Osteocyte (in vitro differentiated cells): ENCODE measurements at regions not wholly inside any gene's neighbourhood (a gene's known extent, or its start where the extent isn't known, plus 50 kb on each side); places are given as distances from the start of the nearest gene placed in this dataset.

ENCODE experiments used
- DNase-seq: peaks from one replicate; pipeline ENCODE4 v3.0.0; 2021; ENCODE audit warnings: mixed read lengths; ENCODE audit not compliant: unreplicated experiment; ENCODE audit errors: extremely low spot score
- H3K27ac Mint-ChIP-seq: one replicate; pipeline ENCODE4 v1.8.0; 2021; ENCODE audit warnings: mild to moderate bottlenecking, mixed read lengths; ENCODE audit not compliant: unreplicated experiment
- H3K27me3 Mint-ChIP-seq: one replicate; pipeline ENCODE4 v1.8.0; 2021; ENCODE audit warnings: mixed read lengths; ENCODE audit not compliant: unreplicated experiment
- H3K36me3 Mint-ChIP-seq: one replicate; pipeline ENCODE4 v1.8.0; 2021; ENCODE audit warnings: mixed read lengths; ENCODE audit not compliant: unreplicated experiment
- H3K4me1 Mint-ChIP-seq: one replicate; pipeline ENCODE4 v1.8.0; 2021; ENCODE audit warnings: mixed read lengths; ENCODE audit not compliant: unreplicated experiment
- H3K4me3 Mint-ChIP-seq: one replicate; pipeline ENCODE4 v1.8.0; 2021; ENCODE audit warnings: mild to moderate bottlenecking, moderate library complexity, mixed read lengths; ENCODE audit not compliant: unreplicated experiment
- H3K9me3 Mint-ChIP-seq: one replicate; pipeline ENCODE4 v1.8.0; 2021; ENCODE audit warnings: mixed read lengths; ENCODE audit not compliant: unreplicated experiment
- TF ChIP-seq, protein P1 (sequence below): fragments of 200-600 bp; sonication (generic); IDR thresholded peaks from 2 replicates; pipeline ENCODE4 v1.5.0; 2021; ENCODE audit warnings: antibody characterized with exemption, mild to moderate bottlenecking, moderate library complexity

GRCh38 chr18:76219023-76219422, 276.0 kb downstream of the ZNF516 start:
- H3K36me3 Mint-ChIP-seq: no peaks in the 10 kb centered on the region
- no peak for DNase-seq
- H3K27ac Mint-ChIP-seq: no peak overlapping the region
- TF ChIP-seq, protein P1, sequence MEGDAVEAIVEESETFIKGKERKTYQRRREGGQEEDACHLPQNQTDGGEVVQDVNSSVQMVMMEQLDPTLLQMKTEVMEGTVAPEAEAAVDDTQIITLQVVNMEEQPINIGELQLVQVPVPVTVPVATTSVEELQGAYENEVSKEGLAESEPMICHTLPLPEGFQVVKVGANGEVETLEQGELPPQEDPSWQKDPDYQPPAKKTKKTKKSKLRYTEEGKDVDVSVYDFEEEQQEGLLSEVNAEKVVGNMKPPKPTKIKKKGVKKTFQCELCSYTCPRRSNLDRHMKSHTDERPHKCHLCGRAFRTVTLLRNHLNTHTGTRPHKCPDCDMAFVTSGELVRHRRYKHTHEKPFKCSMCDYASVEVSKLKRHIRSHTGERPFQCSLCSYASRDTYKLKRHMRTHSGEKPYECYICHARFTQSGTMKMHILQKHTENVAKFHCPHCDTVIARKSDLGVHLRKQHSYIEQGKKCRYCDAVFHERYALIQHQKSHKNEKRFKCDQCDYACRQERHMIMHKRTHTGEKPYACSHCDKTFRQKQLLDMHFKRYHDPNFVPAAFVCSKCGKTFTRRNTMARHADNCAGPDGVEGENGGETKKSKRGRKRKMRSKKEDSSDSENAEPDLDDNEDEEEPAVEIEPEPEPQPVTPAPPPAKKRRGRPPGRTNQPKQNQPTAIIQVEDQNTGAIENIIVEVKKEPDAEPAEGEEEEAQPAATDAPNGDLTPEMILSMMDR: no peak
- no peaks in the 10 kb centered on the region for H3K27me3 Mint-ChIP-seq
- H3K4me1 Mint-ChIP-seq: no peaks in the 10 kb centered on the region
- H3K4me3 Mint-ChIP-seq: no peak overlapping the region
- H3K9me3 Mint-ChIP-seq: no peaks in the 10 kb centered on the region

- no peak for DNase-seq
- TF ChIP-seq, protein P1: no peak
- no peaks in the 10 kb centered on the region for H3K4me1 Mint-ChIP-seq
- H3K9me3 Mint-ChIP-seq: no peaks in the 10 kb centered on the region
- no peaks in the 10 kb centered on the region for H3K27me3 Mint-ChIP-seq
- no peak overlapping the region for H3K27ac Mint-ChIP-seq
- H3K4me3 Mint-ChIP-seq: no peak overlapping the region
- H3K36me3 Mint-ChIP-seq: no peaks in the 10 kb centered on the region
Observed at GRCh38 chr18:76216096-76216495, 278.9 kb downstream of the ZNF516 start.

DNA sequence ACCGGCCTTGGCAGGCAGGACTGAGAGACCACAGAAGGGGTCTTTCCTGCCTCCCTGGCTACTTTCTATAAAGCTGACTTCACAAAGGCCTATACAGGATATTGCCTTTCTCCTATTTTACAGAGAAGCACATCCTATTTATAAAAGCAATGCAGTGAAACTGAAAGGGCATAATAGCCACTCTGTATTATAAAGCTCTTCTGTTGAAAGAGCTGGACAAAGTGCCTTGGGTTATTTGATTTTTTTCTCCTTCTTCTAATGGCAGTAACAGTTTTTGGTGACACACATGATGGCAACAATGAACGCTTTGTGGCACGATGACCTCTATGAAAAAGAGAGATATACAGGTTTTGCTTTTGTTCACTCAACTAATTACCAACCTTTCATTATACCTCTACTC, 281.1 kb downstream of the ZNF516 start:
- no peaks in the 10 kb centered on the region for H3K4me1 Mint-ChIP-seq
- no peaks in the 10 kb centered on the region for H3K9me3 Mint-ChIP-seq
- no peaks in the 10 kb centered on the region for H3K36me3 Mint-ChIP-seq
- TF ChIP-seq, protein P1: no peak
- H3K27ac Mint-ChIP-seq: no peak overlapping the region
- no peak overlapping the region for H3K4me3 Mint-ChIP-seq
- no peak for DNase-seq
- H3K27me3 Mint-ChIP-seq: no peaks in the 10 kb centered on the region

GRCh38 chr18:76212960-76213359, 282.1 kb downstream of the ZNF516 start:
- Mint-ChIP-seq H3K4me3 (no peak overlapping the region), H3K27me3 (no peaks in the 10 kb centered on the region), H3K27ac (no peak overlapping the region), H3K36me3 (no peaks in the 10 kb centered on the region), H3K4me1 (no peaks in the 10 kb centered on the region), H3K9me3 (no peaks in the 10 kb centered on the region)
- DNase-seq: no peak
- TF ChIP-seq, protein P1: no peak

GRCh38 chr18:76209597-76209996, 285.4 kb downstream of the ZNF516 start:
- no peak overlapping the region for H3K4me3 Mint-ChIP-seq
- H3K4me1 Mint-ChIP-seq: no peaks in the 10 kb centered on the region
- no peak overlapping the region for H3K27ac Mint-ChIP-seq
- no peaks in the 10 kb centered on the region for H3K27me3 Mint-ChIP-seq
- no peaks in the 10 kb centered on the region for H3K36me3 Mint-ChIP-seq
- peaks cover 5% of the 10 kb centered on the region for H3K9me3 Mint-ChIP-seq
- no peak for DNase-seq
- TF ChIP-seq, protein P1: no peak
